Urothelium cell line (cell line): ENCODE measurements at regions not wholly inside any gene's neighbourhood (a gene's known extent, or its start where the extent isn't known, plus 50 kb on each side); places are given as distances from the start of the nearest gene placed in this dataset.
"Not testable (repeated sequence)": the region's sequence is repeated elsewhere in the genome, so short reads cannot be mapped to it uniquely, and the experiment has no call there.

Experiments
- DNase-seq: peaks from one replicate; pipeline ENCODE4 v3.0.0; 2011; ENCODE audit warnings: low spot score, mixed read lengths
- FAIRE-seq: peaks from 2 replicates; lab custom pipeline; 2011; peaks lifted over from hg19 to GRCh38; lab: Jason Lieb, UNC

- DNase-seq (no peak), FAIRE-seq (no peak)
Observed at GRCh38 chr4:19293080-19293479, 958.6 kb upstream of the SLIT2 start.

- DNase-seq (no peak), FAIRE-seq (no peak)
Observed at GRCh38 chr4:19286924-19287323, 964.8 kb upstream of the SLIT2 start.

- FAIRE-seq (no peak), DNase-seq (no peak)
Observed at GRCh38 chr4:19285146-19285545, 966.6 kb upstream of the SLIT2 start.

- DNase-seq (no peak), FAIRE-seq (no peak)
Observed at GRCh38 chr4:19278665-19279064, 973.0 kb upstream of the SLIT2 start.

- no peak for DNase-seq
- no peak for FAIRE-seq
Observed at GRCh38 chr4:19266566-19266965, 985.1 kb upstream of the SLIT2 start.

- no peak for DNase-seq
- no peak for FAIRE-seq
Observed at GRCh38 chr4:19262467-19262866, 989.2 kb upstream of the SLIT2 start.

GRCh38 chr4:19260346-19260745 is 991.4 kb upstream of the SLIT2 start:
- no peak for FAIRE-seq
- no peak for DNase-seq

GRCh38 chr4:19259920-19260319 is 991.8 kb upstream of the SLIT2 start:
- no peak for FAIRE-seq
- no peak for DNase-seq

GRCh38 chr4:19256823-19257222 is 994.9 kb upstream of the SLIT2 start:
- no peak for FAIRE-seq

GRCh38 chr4:19254486-19254885 is 997.2 kb upstream of the SLIT2 start:
- DNase-seq (no peak), FAIRE-seq (no peak)

More at GRCh38 chr4:19256823-19257222, 994.9 kb upstream of the SLIT2 start:
- DNase-seq = no peak

GRCh38 chr4:19248023-19248422 is 1003.7 kb upstream of the SLIT2 start:
- no peak for DNase-seq
- FAIRE-seq = no peak

- no peak for DNase-seq
- FAIRE-seq = no peak
Observed at GRCh38 chr4:19241895-19242294, 1009.8 kb upstream of the SLIT2 start.

- FAIRE-seq (no peak), DNase-seq (no peak)
Observed at GRCh38 chr4:19239565-19239964, 1012.1 kb upstream of the SLIT2 start.

GRCh38 chr4:19236473-19236872 is 1015.2 kb upstream of the SLIT2 start:
- no peak for FAIRE-seq

GRCh38 chr4:19230906-19231545 is 1020.7 kb upstream of the SLIT2 start:
- no peak for FAIRE-seq
- DNase-seq = no peak

More at GRCh38 chr4:19236473-19236872, 1015.2 kb upstream of the SLIT2 start:
- no peak for DNase-seq

- no peak for DNase-seq
- no peak for FAIRE-seq
Observed at GRCh38 chr4:19227701-19228100, 1024.0 kb upstream of the SLIT2 start.

GRCh38 chr4:19224820-19225219 is 1026.9 kb upstream of the SLIT2 start:
- FAIRE-seq (no peak), DNase-seq (no peak)

GRCh38 chr4:19216476-19216875 is 1035.2 kb upstream of the SLIT2 start:
- no peak for FAIRE-seq

GRCh38 chr4:19214591-19215186 is 1037.0 kb upstream of the SLIT2 start:
- no peak for FAIRE-seq
- no peak for DNase-seq

More at GRCh38 chr4:19216476-19216875, 1035.2 kb upstream of the SLIT2 start:
- no peak for DNase-seq

- FAIRE-seq (no peak), DNase-seq (no peak)
Observed at GRCh38 chr4:19213388-19213787, 1038.3 kb upstream of the SLIT2 start.

- FAIRE-seq (no peak), DNase-seq (no peak)
Observed at GRCh38 chr4:19205853-19206252, 1045.9 kb upstream of the SLIT2 start.

GRCh38 chr4:19197838-19198237 is 1053.9 kb upstream of the SLIT2 start:
- not testable (repeated sequence) for DNase-seq, FAIRE-seq

- DNase-seq = no peak
- no peak for FAIRE-seq
Observed at GRCh38 chr4:19195696-19196095, 1056.0 kb upstream of the SLIT2 start.
